HCT116 (cell line): ENCODE measurements at regions not wholly inside any gene's neighbourhood (a gene's known extent, or its start where the extent isn't known, plus 50 kb on each side); places are given as distances from the start of the nearest gene placed in this dataset.

Experiments
- ATAC-seq: fragments of 200-7000 bp; cut with Tn5 transposase; 2 replicates; pipeline ENCODE4 v1.9.1; 2020; ENCODE audit warnings: mild to moderate bottlenecking, moderate library complexity
- BruUV-seq: library from RNA; stranded (reverse); fragments of 400-500 nt; replicated peaks from 2 replicates; lab custom pipeline; 2021; lab: Mats Ljungman, UMichigan
- CTCF ChIA-PET: fragments of 300-600 bp; sonication (Branson Sonifier 250); formaldehyde crosslinking; loops from one replicate; lab custom pipeline; 2021; ENCODE audit warnings: antibody characterized with exemption; lab: Charles Lee
- POLR2A ChIA-PET: fragments of 300-600, 350-600 bp; sonication (Branson Sonifier 250); formaldehyde crosslinking; loops from one replicate; lab custom pipeline; 2021; ENCODE audit warnings: antibody characterized with exemption; lab: Charles Lee
- RAD21 ChIA-PET, 2 experiments: fragments of 300-600 bp; sonication (Branson Sonifier 250); formaldehyde crosslinking; loops; one replicate each; lab custom pipeline; 2023; ENCODE audit warnings: low total read pairs in 2 of 2; ENCODE audit not compliant: uncharacterized antibody in 2 of 2, unreplicated experiment in 2 of 2, low non-redundant PET in 1 of 2; lab: Charles Lee
- DNase-seq: peaks from one replicate; pipeline ENCODE4 v3.0.0-alpha.2; 2010; ENCODE audit warnings: low read depth, low spot score
- H2AFZ ChIP-seq: fragments of 200-600 bp; shearing (Covaris generic), sonication (generic); 2 replicates; pipeline ENCODE4 v1.6.1; 2017; ENCODE audit warnings: low read depth, mixed run types, mixed read lengths, antibody characterized with exemption, low read length; ENCODE audit not compliant: poor library complexity, severe bottlenecking
- H3K27ac ChIP-seq: 2 replicates; pipeline ENCODE4 v1.5.1; 2012; ENCODE audit warnings: low read depth, low read length
- H3K27me3 ChIP-seq: fragments of 200-600 bp; sonication (generic); 2 replicates; pipeline ENCODE4 v1.6.1; 2016; ENCODE audit warnings: mixed run types, low read length, mixed read lengths; ENCODE audit not compliant: insufficient read depth
- H3K36me3 ChIP-seq, 2 experiments: fragments of 200-500 bp in 1 of 2; fragments of 200-600 bp in 1 of 2; sonication (Bioruptor generic) in 1 of 2; sonication (generic) in 1 of 2; 2 replicates each; pipeline versions ENCODE4 v1.5.1 to v1.6.1; 2014 to 2016; ENCODE audit warnings: low read length in 2 of 2, inconsistent platforms in 1 of 2, mixed read lengths in 1 of 2, mixed run types in 1 of 2; ENCODE audit not compliant: insufficient read depth in 2 of 2, control insufficient read depth in 1 of 2
- H3K4me1 ChIP-seq, 2 experiments: fragments of 200-600 bp in 1 of 2; sonication (generic) in 1 of 2; 2 replicates each; pipeline versions ENCODE4 v1.5.1 to v1.6.1; 2012 to 2017; ENCODE audit warnings: low read length in 2 of 2, inconsistent platforms in 1 of 2, mild to moderate bottlenecking in 1 of 2, mixed read lengths in 1 of 2, mixed run types in 1 of 2, moderate library complexity in 1 of 2; ENCODE audit not compliant: insufficient read depth in 2 of 2, control insufficient read depth in 1 of 2
- H3K4me2 ChIP-seq: fragments of 200-600 bp; sonication (generic); 2 replicates; pipeline ENCODE4 v1.6.1; 2017; ENCODE audit warnings: mixed run types, low read length, mixed read lengths
- H3K4me3 ChIP-seq, 2 experiments: fragments of 200-600 bp in 1 of 2; sonication (generic) in 1 of 2; replicated peaks in 1 of 2; 2 replicates each; pipeline ENCODE4 v1.5.1; 2011 to 2016; ENCODE audit warnings: low read length in 2 of 2, control low read depth in 1 of 2, low read depth in 1 of 2, mild to moderate bottlenecking in 1 of 2, mixed read lengths in 1 of 2, mixed run types in 1 of 2
- H3K79me2 ChIP-seq: fragments of 200-600 bp; sonication (generic); 2 replicates; pipeline ENCODE4 v1.6.1; 2017; ENCODE audit warnings: mild to moderate bottlenecking, mixed run types, low read length, moderate library complexity, mixed read lengths; ENCODE audit not compliant: insufficient read depth
- H3K9ac ChIP-seq: fragments of 200-600 bp; sonication (generic); 2 replicates; pipeline ENCODE4 v1.6.1; 2016; ENCODE audit warnings: low read length, mixed read lengths
- H3K9me2 ChIP-seq: fragments of 200-600 bp; sonication (generic), shearing (Covaris generic); 2 replicates; pipeline ENCODE4 v1.6.1; 2017; ENCODE audit warnings: mixed run types, mild to moderate bottlenecking, moderate library complexity; ENCODE audit not compliant: insufficient read depth
- H3K9me3 ChIP-seq, 2 experiments: fragments of 200-500 bp in 1 of 2; fragments of 200-600 bp in 1 of 2; sonication (Bioruptor generic) in 1 of 2; sonication (generic) in 1 of 2; 2 replicates each; pipeline ENCODE4 v1.6.1; 2014 to 2017; ENCODE audit warnings: low read length in 2 of 2, mixed read lengths in 2 of 2, inconsistent platforms in 1 of 2, low read depth in 1 of 2, mild to moderate bottlenecking in 1 of 2, mixed run types in 1 of 2, moderate library complexity in 1 of 2; ENCODE audit not compliant: control insufficient read depth in 1 of 2, insufficient read depth in 1 of 2
- H4K20me1 ChIP-seq: fragments of 200-600 bp; sonication (generic), shearing (Covaris generic); 2 replicates; pipeline ENCODE4 v1.6.1; 2017; ENCODE audit warnings: mixed run types, mild to moderate bottlenecking, moderate library complexity; ENCODE audit not compliant: insufficient read depth
- ATF3 ChIP-seq: IDR thresholded peaks from 2 replicates; pipeline ENCODE4 v1.6.1; 2012
- CEBPB ChIP-seq: IDR thresholded peaks from 2 replicates; pipeline ENCODE4 v1.6.1; 2012; ENCODE audit warnings: low read depth
- CTCF ChIP-seq, 3 experiments: fragments of 200-600 bp in 1 of 3; sonication (generic) in 1 of 3; IDR thresholded peaks in 2 of 3; conservative IDR thresholded peaks in 1 of 3; 2 replicates each; pipeline ENCODE4 v1.5.1; 2012 to 2017; ENCODE audit warnings: low read depth in 2 of 3, low read length in 2 of 3, antibody characterized with exemption in 1 of 3, borderline replicate concordance in 1 of 3, control low read depth in 1 of 3, mild to moderate bottlenecking in 1 of 3, mixed read lengths in 1 of 3, mixed run types in 1 of 3, moderate library complexity in 1 of 3; ENCODE audit not compliant: insufficient read depth in 1 of 3
- ELF1 ChIP-seq: IDR thresholded peaks from 2 replicates; pipeline ENCODE4 v1.6.1; 2012; ENCODE audit warnings: low read depth, borderline replicate concordance
- MAX ChIP-seq: IDR thresholded peaks from 2 replicates; pipeline ENCODE4 v1.6.1; 2012
- POLR2A ChIP-seq: IDR thresholded peaks from 2 replicates; pipeline ENCODE4 v1.7.0; 2011; ENCODE audit warnings: borderline replicate concordance; ENCODE audit not compliant: insufficient read depth, insufficient read length; ENCODE audit errors: extremely low read depth
- POLR2AphosphoS5 ChIP-seq: IDR thresholded peaks from 2 replicates; pipeline ENCODE4 v1.6.1; 2011; ENCODE audit warnings: mild to moderate bottlenecking, low read depth, low read length, moderate library complexity
- RAD21 ChIP-seq: IDR thresholded peaks from 2 replicates; pipeline ENCODE4 v1.6.1; 2012; ENCODE audit warnings: low read depth, mild to moderate bottlenecking
- SP1 ChIP-seq: IDR thresholded peaks from 2 replicates; pipeline ENCODE4 v1.6.1; 2012; ENCODE audit warnings: low read depth
- YY1 ChIP-seq: IDR thresholded peaks from 2 replicates; pipeline ENCODE4 v1.6.1; 2011; ENCODE audit warnings: low read length, low read depth, moderate library complexity, mild to moderate bottlenecking; ENCODE audit not compliant: insufficient replicate concordance; ENCODE audit errors: extremely low read depth
- ZFX ChIP-seq: fragments of 450-650 bp; IDR thresholded peaks from 2 replicates; pipeline ENCODE4 v1.6.1; 2017
- intact Hi-C: fragments of 100-400 bp; cut with micrococcal nuclease; formaldehyde crosslinking; loops from 2 replicates; pipeline ENCODE4 v1.10.0; 2022

GRCh38 chr1:66444438-66445265, 89.3 kb upstream of the SGIP1 start:
- H3K4me1 ChIP-seq = peaks cover 3 to 23% of the 10 kb centered on the region in 2 experiments; a peak in 3 of 4 replicates
- H4K20me1 ChIP-seq = no peaks in the 10 kb centered on the region
- no peaks in the 10 kb centered on the region for H3K27me3 ChIP-seq
- DNase-seq = no peak
- no peaks in the 10 kb centered on the region for H3K9me3 ChIP-seq
- no peaks in the 10 kb centered on the region for H3K36me3 ChIP-seq
- no peak overlapping the region for H3K9ac ChIP-seq
- H3K9me2 ChIP-seq = no peaks in the 10 kb centered on the region
- H2AFZ ChIP-seq = no peak overlapping the region
- ChIA-PET CTCF (interaction anchor here (0.7 to 6.5 kb wide), 8 partner anchors 8 to 748 kb away, joined by 3 to 122 read pairs (median 16); no protein-coding TSS in a partner anchor), RAD21 (interaction anchor here (0.9 to 3.2 kb wide), 3 partner anchors 193 to 202 kb away, joined by 3 to 23 read pairs (median 7); no protein-coding TSS in a partner anchor), POLR2A (interaction anchor here (1.1 to 1.2 kb wide), 2 partner anchors 102 to 193 kb away, joined by 3 to 6 read pairs; no protein-coding TSS in a partner anchor)
- H3K4me2 ChIP-seq = no peak overlapping the region
- H3K27ac ChIP-seq = no peak overlapping the region
- no peak overlapping the region for H3K4me3 ChIP-seq
- intact Hi-C loops = no loop called here
- TF ChIP-seq ATF3 (no peak), ELF1 (no peak), SP1 (no peak)
- ATAC-seq = no peak
- no peaks in the 10 kb centered on the region for H3K79me2 ChIP-seq
- BruUV-seq = no TSS peak

- no peak for ATAC-seq
- no peaks in the 10 kb centered on the region for H3K9me3 ChIP-seq
- DNase-seq = no peak
- POLR2A ChIA-PET = interaction anchor here (1.1 to 1.4 kb wide), 5 partner anchors 103 to 195 kb away, joined by 3 to 6 read pairs (median 4); no protein-coding TSS in a partner anchor
- no TSS peak for BruUV-seq
- H3K9ac ChIP-seq = no peak overlapping the region
- H3K27ac ChIP-seq = no peak overlapping the region
- peak overlapping the region; percentile 72 for H2AFZ ChIP-seq
- CTCF ChIA-PET = interaction anchor here (1.0 to 6.5 kb wide), 16 partner anchors 9 to 752 kb away, joined by 3 to 122 read pairs (median 6); no protein-coding TSS in a partner anchor
- intact Hi-C loops = loop anchor here (1.0 to 2.0 kb wide), 3 partner anchors 57 to 486 kb away; no protein-coding TSS in a partner anchor
- no peaks in the 10 kb centered on the region for H3K36me3 ChIP-seq
- no peak overlapping the region for H3K4me3 ChIP-seq
- no peak overlapping the region for H3K4me2 ChIP-seq
- no peaks in the 10 kb centered on the region for H3K9me2 ChIP-seq
- RAD21 ChIA-PET = interaction anchor here (1.0 to 3.2 kb wide), 9 partner anchors 9 to 280 kb away, joined by 3 to 23 read pairs (median 5); no protein-coding TSS in a partner anchor
- no peaks in the 10 kb centered on the region for H3K27me3 ChIP-seq
- TF ChIP-seq ATF3 = no peak
- no peak for TF ChIP-seq CTCF (IDR thresholded peaks at IDR 0.05 in 2 of 3, conservative IDR thresholded peaks at IDR 0.05 in 1 of 3; ENCODE audit: borderline replicate concordance in 1 of 3, insufficient read depth in 1 of 3, low read depth in 2 of 3, low read length in 2 of 3)
- no peak for TF ChIP-seq ZFX
- no peak for TF ChIP-seq POLR2AphosphoS5
- no peak for TF ChIP-seq MAX
- TF ChIP-seq CEBPB = no peak
- TF ChIP-seq ELF1 = no peak
- TF ChIP-seq YY1 = no peak
- no peak for TF ChIP-seq POLR2A
- TF ChIP-seq RAD21 = no peak
- H3K79me2 ChIP-seq = no peaks in the 10 kb centered on the region
- H3K4me1 ChIP-seq = peaks cover 3 to 18% of the 10 kb centered on the region in 2 experiments; a peak in 2 of 4 replicates
- no peaks in the 10 kb centered on the region for H4K20me1 ChIP-seq
These were observed 88.3 kb upstream of the SGIP1 start for GRCh38 chr1:66445492-66446181.
